ENCODE measurements at regions not wholly inside any gene's neighbourhood (a gene's known extent, or its start where the extent isn't known, plus 50 kb on each side); places are given as distances from the start of the nearest gene placed in this dataset.

- TF ChIP-seq, protein P1, sequence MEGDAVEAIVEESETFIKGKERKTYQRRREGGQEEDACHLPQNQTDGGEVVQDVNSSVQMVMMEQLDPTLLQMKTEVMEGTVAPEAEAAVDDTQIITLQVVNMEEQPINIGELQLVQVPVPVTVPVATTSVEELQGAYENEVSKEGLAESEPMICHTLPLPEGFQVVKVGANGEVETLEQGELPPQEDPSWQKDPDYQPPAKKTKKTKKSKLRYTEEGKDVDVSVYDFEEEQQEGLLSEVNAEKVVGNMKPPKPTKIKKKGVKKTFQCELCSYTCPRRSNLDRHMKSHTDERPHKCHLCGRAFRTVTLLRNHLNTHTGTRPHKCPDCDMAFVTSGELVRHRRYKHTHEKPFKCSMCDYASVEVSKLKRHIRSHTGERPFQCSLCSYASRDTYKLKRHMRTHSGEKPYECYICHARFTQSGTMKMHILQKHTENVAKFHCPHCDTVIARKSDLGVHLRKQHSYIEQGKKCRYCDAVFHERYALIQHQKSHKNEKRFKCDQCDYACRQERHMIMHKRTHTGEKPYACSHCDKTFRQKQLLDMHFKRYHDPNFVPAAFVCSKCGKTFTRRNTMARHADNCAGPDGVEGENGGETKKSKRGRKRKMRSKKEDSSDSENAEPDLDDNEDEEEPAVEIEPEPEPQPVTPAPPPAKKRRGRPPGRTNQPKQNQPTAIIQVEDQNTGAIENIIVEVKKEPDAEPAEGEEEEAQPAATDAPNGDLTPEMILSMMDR (conservative IDR thresholded peaks at IDR 0.05; ENCODE audit: low read depth, low read length): no peak
- TF ChIP-seq CEBPB (IDR thresholded peaks at IDR 0.05; ENCODE audit: low read depth, low read length) (no peak), RCOR1 (IDR thresholded peaks at IDR 0.05; ENCODE audit: insufficient replicate concordance, low read length) (no peak), RFX5 (IDR thresholded peaks at IDR 0.05; ENCODE audit: low read depth, low read length) (no peak), SMC3 (IDR thresholded peaks at IDR 0.05; ENCODE audit: low read depth, low read length) (no peak)
Observed at GRCh38 chr2:185668710-185669109, 69.9 kb upstream of the FSIP2 start.

Measured in IMR-90 (cell line).